Activated gamma-delta T cell treated with anti-CD3 and anti-CD28 coated beads, Interleukin-2, amount 50 U/mL, for 16 hours (primary cell): ENCODE measurements at regions not wholly inside any gene's neighbourhood (a gene's known extent, or its start where the extent isn't known, plus 50 kb on each side); places are given as distances from the start of the nearest gene placed in this dataset.

ENCODE experiments used
- DNase-seq: peaks from one replicate; pipeline ENCODE4 v3.0.0-alpha.2; 2020; ENCODE audit warnings: low read depth

DNA sequence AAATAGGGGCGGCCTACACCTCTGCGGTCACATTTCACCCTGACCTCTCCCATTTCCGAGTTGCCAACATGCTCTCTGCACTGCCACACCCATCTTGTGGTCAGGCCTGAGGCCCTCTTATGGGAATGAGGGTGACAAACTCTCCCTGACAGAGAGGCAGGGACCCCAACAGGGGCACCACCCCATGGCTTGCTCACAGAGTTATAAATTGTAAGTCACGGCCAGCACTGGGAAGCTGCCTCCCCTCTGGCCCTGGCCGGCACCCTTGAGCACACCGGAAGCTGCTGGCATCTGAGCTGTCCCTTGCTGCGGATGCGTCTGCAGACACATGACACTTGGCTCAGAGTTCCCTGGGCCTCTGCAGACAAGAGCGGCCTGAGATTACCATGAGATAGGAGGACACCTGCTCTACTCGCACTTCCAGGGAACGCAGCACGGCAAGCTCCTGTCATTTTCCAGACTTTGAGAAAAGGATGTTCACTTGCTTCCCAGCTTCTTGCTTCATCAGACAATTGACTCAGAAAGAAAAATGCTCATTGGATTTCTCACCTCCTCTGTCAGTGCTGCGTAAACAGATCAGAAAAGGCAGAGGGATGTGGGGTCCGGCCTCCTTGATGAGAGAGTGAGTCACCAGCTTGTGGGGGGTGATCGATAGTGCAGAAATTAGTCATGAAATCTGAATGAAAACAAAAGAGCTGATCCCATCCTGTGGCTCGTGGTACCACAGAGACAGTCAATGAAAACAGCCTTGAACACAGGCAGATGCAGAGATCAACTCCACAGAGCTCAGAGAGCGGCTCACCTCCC, 269.8 kb downstream of the SYK start:
- peak; percentile 17 for DNase-seq

GRCh38 chr9:91073049-91073810, 271.6 kb downstream of the SYK start:
- no peak for DNase-seq

GRCh38 chr9:91073811-91074771, 272.5 kb downstream of the SYK start:
- DNase-seq = no peak

DNA sequence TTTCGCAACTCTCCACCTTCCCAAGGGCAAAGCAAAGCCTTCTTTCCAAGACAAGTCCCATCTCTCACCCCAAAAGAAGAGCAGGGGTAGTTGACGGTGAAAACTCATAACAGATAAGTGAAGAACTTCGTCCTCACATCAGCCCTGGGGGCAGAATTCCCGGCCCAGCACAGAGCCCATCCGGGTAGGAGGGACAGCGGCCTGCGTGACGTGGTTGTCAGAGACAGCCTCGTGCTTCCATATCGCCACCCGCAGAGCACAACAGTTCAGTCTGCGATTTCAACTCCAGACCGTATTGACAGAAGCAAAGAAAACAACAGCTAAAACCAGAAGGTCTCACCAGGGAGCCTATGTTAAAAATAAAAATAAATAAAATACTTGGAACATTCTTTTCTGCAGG, 273.2 kb downstream of the SYK start:
- no peak for DNase-seq

DNA sequence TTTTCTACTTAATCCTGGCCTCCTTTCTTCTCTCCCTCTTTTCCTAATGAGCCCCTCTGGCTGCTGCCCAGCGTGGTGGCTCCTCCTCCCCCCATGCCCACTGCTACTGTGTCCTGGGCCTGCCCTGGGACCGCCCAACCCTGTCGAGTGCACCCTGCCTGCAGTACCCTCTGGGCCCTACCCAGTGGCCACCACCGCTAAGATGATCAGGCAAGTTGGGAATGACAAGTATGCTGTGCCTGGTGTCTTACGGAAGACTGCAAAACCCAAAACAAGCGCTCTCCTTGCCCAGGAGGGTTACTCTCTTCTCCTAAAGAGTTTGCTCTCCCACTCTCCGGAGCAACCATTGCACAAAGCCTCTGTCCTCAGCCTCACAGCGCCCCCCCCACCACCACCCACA, 273.7 kb downstream of the SYK start:
- DNase-seq = no peak

GRCh38 chr9:91077624-91078368, 276.2 kb downstream of the SYK start:
- DNase-seq = no peak

- DNase-seq = no peak
Measured at GRCh38 chr9:91078369-91078695, 276.7 kb downstream of the SYK start.

GRCh38 chr9:91082731-91083130, 279.0 kb downstream of the AUH start:
- no peak for DNase-seq

GRCh38 chr9:91084896-91085516, 276.7 kb downstream of the AUH start:
- no peak for DNase-seq

DNA sequence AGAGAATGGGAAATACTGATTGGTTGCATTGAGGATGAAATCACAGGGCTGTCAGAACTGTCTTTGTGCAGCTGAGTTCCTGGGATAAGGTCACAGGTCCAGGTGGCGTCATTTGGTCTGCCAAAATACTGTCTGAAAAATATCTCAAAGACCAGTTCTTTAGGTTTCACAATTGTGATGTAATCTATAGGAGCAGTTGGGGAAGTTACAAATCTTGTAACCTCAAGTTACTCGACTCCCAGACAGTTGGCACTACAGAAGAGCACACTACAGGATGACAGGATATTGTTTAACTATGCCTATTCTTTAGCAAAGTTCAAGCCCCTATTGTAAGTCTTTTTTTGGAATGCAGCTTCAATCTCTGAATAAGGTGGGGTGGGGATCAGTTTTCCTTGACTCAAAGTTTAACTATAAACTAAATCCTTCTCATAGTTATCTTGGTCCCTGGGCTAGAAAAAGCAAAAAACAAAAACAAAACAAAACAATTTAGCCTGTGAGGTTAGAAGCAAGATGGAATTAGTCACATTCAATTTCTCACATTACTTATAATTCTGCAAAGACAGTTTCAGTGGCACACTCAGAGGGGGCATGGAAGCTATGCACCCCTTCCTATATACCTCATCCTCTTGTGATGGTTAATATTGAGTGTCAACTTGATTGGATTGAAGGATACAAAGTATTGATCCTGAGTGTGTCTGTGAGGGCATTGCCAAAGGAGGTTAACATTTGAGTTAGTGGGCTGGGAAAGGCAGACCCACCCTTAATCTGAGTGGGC, 276.0 kb downstream of the AUH start:
- DNase-seq = no peak

DNA sequence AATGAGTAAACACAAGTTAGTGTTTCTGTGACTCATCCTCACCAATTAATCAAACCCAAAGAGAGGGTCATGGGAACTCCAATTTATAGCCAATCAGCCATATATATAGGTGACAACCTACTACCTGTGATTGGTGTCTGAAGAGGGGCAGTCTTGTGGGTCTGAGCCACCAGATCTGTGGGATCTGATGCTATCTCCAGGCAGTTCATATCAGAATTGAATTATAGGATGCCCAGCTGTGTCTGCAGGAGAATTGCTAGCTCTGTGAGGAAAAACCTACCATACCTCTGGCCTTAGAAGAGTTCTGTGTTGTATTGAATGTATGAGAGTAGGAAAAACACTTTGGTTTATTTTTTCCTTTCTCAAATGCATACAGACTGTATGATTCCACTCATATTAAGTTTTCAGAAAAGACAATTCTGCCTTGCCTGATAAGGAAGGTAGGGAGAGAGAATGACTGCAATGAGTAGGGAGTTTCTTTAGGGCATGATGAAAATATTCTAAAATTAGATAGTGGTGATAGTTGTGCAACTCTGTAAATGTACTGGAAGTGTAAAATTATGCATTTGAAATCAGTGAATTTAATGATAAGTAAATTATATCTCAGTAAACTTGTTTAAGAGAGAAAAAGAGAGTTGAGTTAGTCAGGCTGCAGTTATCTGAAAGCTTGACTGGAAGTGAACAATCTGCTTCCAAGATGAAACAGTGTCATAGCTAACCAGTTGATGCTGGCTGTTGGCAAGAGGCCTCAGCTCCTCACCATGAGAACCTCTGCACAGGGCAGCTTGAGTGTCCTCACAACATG, 274.9 kb downstream of the AUH start:
- no peak for DNase-seq

DNA sequence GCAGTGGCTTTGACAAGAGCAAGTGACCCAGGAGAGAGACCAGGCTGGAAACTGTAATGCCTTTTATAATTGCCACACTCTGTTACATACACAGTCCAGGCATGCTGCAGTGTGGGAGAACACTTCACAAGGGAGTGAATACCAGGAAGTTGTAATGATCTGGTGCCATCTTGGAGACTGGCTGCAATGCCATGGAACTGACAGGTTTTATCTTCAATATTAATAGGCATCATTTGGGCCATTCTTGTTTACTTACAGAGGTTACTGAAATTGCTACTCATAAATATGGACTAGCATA, 274.3 kb downstream of the AUH start:
- DNase-seq = no peak

GRCh38 chr9:91089405-91090129, 272.2 kb downstream of the AUH start:
- DNase-seq = no peak

- DNase-seq = no peak
Measured at GRCh38 chr9:91090130-91090410, 271.6 kb downstream of the AUH start.

DNA sequence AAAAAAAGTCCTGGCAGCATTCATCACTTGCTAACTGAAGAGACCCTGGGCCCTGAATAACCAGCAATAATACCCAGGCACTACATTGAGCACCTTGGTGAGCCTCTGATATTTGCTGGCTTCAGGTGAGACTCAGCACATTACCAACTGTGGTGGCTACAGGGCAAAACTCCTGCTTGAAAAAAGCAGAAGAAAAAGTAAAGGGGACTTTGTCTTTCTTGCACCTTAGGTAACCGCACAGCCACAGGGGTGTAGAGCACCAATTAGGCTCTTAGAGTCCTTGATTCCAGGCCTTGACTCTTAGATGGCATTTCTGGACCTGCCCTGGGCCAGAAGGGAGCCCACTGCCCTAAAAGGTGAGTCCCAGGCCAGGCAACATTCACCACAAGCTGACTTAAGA, 269.5 kb downstream of the AUH start:
- no peak for DNase-seq

GRCh38 chr9:91094324-91095088, 267.2 kb downstream of the AUH start:
- DNase-seq = no peak

DNA sequence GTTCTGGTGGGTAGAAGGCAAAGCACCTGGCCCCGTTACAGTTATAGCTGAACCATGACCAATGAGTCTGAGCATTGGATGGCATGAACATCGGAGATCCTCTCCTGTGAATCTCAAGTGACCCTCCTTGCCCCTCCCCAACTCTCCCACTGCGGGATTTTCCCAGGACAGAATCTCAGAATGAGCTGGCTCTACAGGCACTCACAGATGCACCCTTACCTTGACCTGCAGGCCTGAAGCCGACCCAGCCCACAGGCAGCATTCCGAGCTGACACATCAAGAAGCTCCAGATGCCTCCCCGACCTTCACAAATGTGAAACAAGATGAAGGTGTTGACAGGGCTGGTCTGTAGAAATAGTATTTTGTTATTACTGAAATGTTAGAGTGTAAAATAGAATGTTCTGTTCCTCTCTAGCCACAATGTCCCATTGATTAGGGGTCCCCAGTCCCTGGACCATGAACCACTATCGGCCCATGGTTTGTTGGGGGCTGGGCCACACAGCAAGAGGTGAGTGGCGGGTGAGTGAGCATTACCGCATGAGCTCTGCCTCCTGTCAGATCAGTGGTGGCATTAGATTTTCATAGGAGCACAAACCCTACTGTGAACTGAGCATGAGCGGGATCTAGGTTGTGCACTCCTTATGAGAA, 263.4 kb downstream of the AUH start:
- DNase-seq = no peak

DNA sequence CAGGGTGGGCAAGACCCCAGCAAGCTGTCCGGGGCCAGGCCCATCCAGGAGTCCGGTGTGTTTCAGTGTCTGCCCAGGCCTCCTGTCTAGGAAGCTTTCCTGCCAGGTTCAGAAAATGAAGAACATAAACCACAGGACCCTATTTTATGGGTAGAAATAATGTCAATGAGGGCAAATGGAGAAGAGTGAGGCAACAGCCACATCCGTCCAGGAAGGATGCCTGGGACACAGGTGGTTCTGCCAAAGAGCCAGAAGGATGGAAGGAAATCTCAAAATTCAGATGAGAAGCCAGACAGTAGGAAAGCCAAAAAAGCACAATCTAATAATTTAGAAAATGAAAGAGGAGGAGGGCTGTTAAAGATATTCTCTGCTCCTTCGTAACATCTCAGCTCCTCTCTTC, 262.3 kb downstream of the AUH start:
- DNase-seq = no peak
